ENCODE measurements at regions not wholly inside any gene's neighbourhood (a gene's known extent, or its start where the extent isn't known, plus 50 kb on each side); places are given as distances from the start of the nearest gene placed in this dataset.

GRCh38 chr6:19587238-19587942 lies 249.8 kb upstream of the ID4 start:
- H3K27me3 ChIP-seq: no peaks in the 10 kb centered on the region
- H3K9me3 ChIP-seq: no peaks in the 10 kb centered on the region
- DNase-seq (no peak), ATAC-seq (no peak)
- intact Hi-C loops (cut with DNase I): no loop called here
- no peak overlapping the region for H3K4me3 ChIP-seq
- no peaks in the 10 kb centered on the region for H3K36me3 ChIP-seq (replicated peaks in 1 of 2; ENCODE audit: insufficient read depth in 1 of 2, low read depth in 2 of 2)
- no peaks in the 10 kb centered on the region for H3K4me1 ChIP-seq
- 54 to 64% methylated on average over 4 of the region's 4 CpGs for WGBS, 2 donors
- no peak overlapping the region for H3K27ac ChIP-seq
- TF ChIP-seq CTCF (IDR thresholded peaks at IDR 0.05) (no peak), POLR2A (IDR thresholded peaks at IDR 0.05) (no peak)

- H3K4me3 ChIP-seq: no peak overlapping the region
- no peaks in the 10 kb centered on the region for H3K4me1 ChIP-seq
- no peak overlapping the region for H3K27ac ChIP-seq
- TF ChIP-seq CTCF (IDR thresholded peaks at IDR 0.05): no peak
- no peak for TF ChIP-seq POLR2A (IDR thresholded peaks at IDR 0.05)
- DNase-seq: no peak
- WGBS, 2 donors: 51 to 57% methylated on average over 5 of the region's 5 CpGs
- intact Hi-C loops (cut with DNase I): no loop called here
- H3K27me3 ChIP-seq: no peaks in the 10 kb centered on the region
- no peaks in the 10 kb centered on the region for H3K36me3 ChIP-seq (replicated peaks in 1 of 2; ENCODE audit: insufficient read depth in 1 of 2, low read depth in 2 of 2)
- no peak for ATAC-seq
- H3K9me3 ChIP-seq: no peaks in the 10 kb centered on the region
These were observed 246.6 kb upstream of the ID4 start for GRCh38 chr6:19590501-19591131.

GRCh38 chr6:19597809-19598320 lies 239.3 kb upstream of the ID4 start:
- H3K4me1 ChIP-seq: no peaks in the 10 kb centered on the region
- H3K27ac ChIP-seq: no peak overlapping the region
- H3K27me3 ChIP-seq: no peaks in the 10 kb centered on the region
- H3K9me3 ChIP-seq: no peaks in the 10 kb centered on the region
- no peaks in the 10 kb centered on the region for H3K36me3 ChIP-seq (replicated peaks in 1 of 2; ENCODE audit: insufficient read depth in 1 of 2, low read depth in 2 of 2)
- ATAC-seq: no peak
- no peak overlapping the region for H3K4me3 ChIP-seq
- TF ChIP-seq CTCF (IDR thresholded peaks at IDR 0.05) (no peak), POLR2A (IDR thresholded peaks at IDR 0.05) (no peak)
- DNase-seq: no peak
- intact Hi-C loops (cut with DNase I): no loop called here
- 77 to 81% methylated on average over 5 of the region's 5 CpGs for WGBS, 2 donors

- H3K4me1 ChIP-seq: no peaks in the 10 kb centered on the region
- no peak overlapping the region for H3K4me3 ChIP-seq
- 46 to 53% methylated on average over 5 of the region's 5 CpGs for WGBS, 2 donors
- intact Hi-C loops (cut with DNase I): no loop called here
- H3K9me3 ChIP-seq: no peaks in the 10 kb centered on the region
- no peak for DNase-seq
- H3K27ac ChIP-seq: no peak overlapping the region
- no peak for TF ChIP-seq POLR2A (IDR thresholded peaks at IDR 0.05)
- no peak for TF ChIP-seq CTCF (IDR thresholded peaks at IDR 0.05)
- no peaks in the 10 kb centered on the region for H3K36me3 ChIP-seq (replicated peaks in 1 of 2; ENCODE audit: insufficient read depth in 1 of 2, low read depth in 2 of 2)
- no peaks in the 10 kb centered on the region for H3K27me3 ChIP-seq
- no peak for ATAC-seq
These were observed 237.2 kb upstream of the ID4 start for GRCh38 chr6:19599796-19600464.
